Psoas muscle (tissue), 7 donors: ENCODE measurements at regions not wholly inside any gene's neighbourhood (a gene's known extent, or its start where the extent isn't known, plus 50 kb on each side); places are given as distances from the start of the nearest gene placed in this dataset.

Experiments used
- ATAC-seq, 4 donors: fragments of 200-7000 bp; cut with Tn5 transposase; one replicate each; pipeline ENCODE4 v1.9.1; 2020; ENCODE audit warnings: moderate library complexity in 3 of 4, mild to moderate bottlenecking in 2 of 4
- DNase-seq, 2 donors: peaks; one replicate each; pipeline ENCODE4 v3.0.0-alpha.2; 2020
- H3K27ac ChIP-seq: fragments of 200-600 bp; one replicate; pipeline ENCODE4 v1.8.0; 2022
- H3K27me3 ChIP-seq, 3 donors: fragments of 200-600 bp in 1 of 3; one replicate each; pipeline versions ENCODE4 v1.6.1 to v1.8.0; 2013 to 2022; ENCODE audit warnings: low read length in 2 of 3, mild to moderate bottlenecking in 2 of 3, moderate library complexity in 1 of 3; ENCODE audit not compliant: insufficient read depth in 3 of 3
- H3K36me3 ChIP-seq, 2 donors: fragments of 200-600 bp in 1 of 2; one replicate each; pipeline versions ENCODE4 v1.6.1 to v1.8.0; 2013 to 2022; ENCODE audit warnings: low read depth in 1 of 2, mild to moderate bottlenecking in 1 of 2, moderate library complexity in 1 of 2; ENCODE audit not compliant: insufficient read depth in 1 of 2
- H3K4me1 ChIP-seq: fragments of 200-600 bp; one replicate; pipeline ENCODE4 v1.8.0; 2022
- H3K4me3 ChIP-seq: fragments of 200-600 bp; one replicate; pipeline ENCODE4 v1.8.0; 2022; ENCODE audit warnings: mild to moderate bottlenecking
- H3K9me3 ChIP-seq: fragments of 200-600 bp; one replicate; pipeline ENCODE4 v1.8.0; 2022
- CTCF ChIP-seq: fragments of 200-600 bp; IDR thresholded peaks from one replicate; pipeline ENCODE4 v1.8.0; 2022; ENCODE audit warnings: antibody characterized with exemption
- WGBS, 3 donors: extraction: QIAGEN DNeasy Blood & Tissue Kit; methylation state at CpG; one replicate each; pipeline versions ENCODE4 v1.1.6 to v1.1.7; 2013; 5-methylcytosine and 5-hydroxymethylcytosine counted together
- intact Hi-C, 2 donors: fragments of 100-400 bp; cut with DNase I; formaldehyde crosslinking; loops; one replicate each; pipeline versions ENCODE4 v1.11.0 to v1.14.2; 2022
- donor health status: healthy with polysubstance abuse.
- donor health status: DM: no; HTN: no; CAD: no; lungs with moderate emphysema.
- donor health status: Bipolar disorder and iron deficiency.
- donor health status: healthy.
- donor health status: DM: yes; HTN: yes; CAD: no.
- donor health status: DM: no; HTN: no; CAD: no.
- donor health status: DM: yes; HTN: yes; CAD: no.

- no peaks in the 10 kb centered on the region for H3K27me3 ChIP-seq
- no peaks in the 10 kb centered on the region for H3K9me3 ChIP-seq
- TF ChIP-seq CTCF = no peak
- DNase-seq = no peak
- H3K36me3 ChIP-seq = no peaks in the 10 kb centered on the region
- no peak overlapping the region for H3K4me3 ChIP-seq
- no peak for ATAC-seq
- 65 to 75% (median 68%) methylated on average over 7 of the region's 7 CpGs for WGBS, 3 donors
- intact Hi-C loops = no loop called here
- H3K4me1 ChIP-seq = peaks cover 5% of the 10 kb centered on the region
- no peak overlapping the region for H3K27ac ChIP-seq
Observed at GRCh38 chr6:22028403-22029090, 268.3 kb downstream of the PRL start.

GRCh38 chr6:22029171-22029570 lies 267.7 kb downstream of the PRL start:
- Histone ChIP-seq H3K4me1 (peaks cover 5% of the 10 kb centered on the region), H3K27me3 (no peaks in the 10 kb centered on the region), H3K36me3 (no peaks in the 10 kb centered on the region), H3K27ac (no peak overlapping the region), H3K4me3 (no peak overlapping the region), H3K9me3 (no peaks in the 10 kb centered on the region)
- DNase-seq (no peak), ATAC-seq (no peak)
- TF ChIP-seq CTCF = no peak
- intact Hi-C loops = no loop called here
- 5 to 9% (median 8%) methylated on average over 2 of the region's 2 CpGs for WGBS, 3 donors

GRCh38 chr6:22030730-22031619 lies 265.9 kb downstream of the PRL start:
- TF ChIP-seq CTCF = no peak
- intact Hi-C loops = no loop called here
- 91 to 96% (median 93%) methylated on average over 6 of the region's 6 CpGs for WGBS, 3 donors

GRCh38 chr6:22035690-22036089 lies 261.1 kb downstream of the PRL start:
- intact Hi-C loops = no loop called here
- Histone ChIP-seq H3K4me3 (no peak overlapping the region), H3K9me3 (peaks cover 4% of the 10 kb centered on the region), H3K36me3 (no peaks in the 10 kb centered on the region), H3K4me1 (no peaks in the 10 kb centered on the region), H3K27ac (no peak overlapping the region), H3K27me3 (no peaks in the 10 kb centered on the region)
- DNase-seq (no peak), ATAC-seq (no peak)
- no peak for TF ChIP-seq CTCF
- 67 to 76% (median 74%) methylated on average over 4 of the region's 4 CpGs for WGBS, 3 donors

More at GRCh38 chr6:22030730-22031619, 265.9 kb downstream of the PRL start:
- no peak overlapping the region for H3K4me3 ChIP-seq
- no peak for DNase-seq
- H3K4me1 ChIP-seq = no peaks in the 10 kb centered on the region
- no peaks in the 10 kb centered on the region for H3K36me3 ChIP-seq
- H3K9me3 ChIP-seq = no peaks in the 10 kb centered on the region
- no peak overlapping the region for H3K27ac ChIP-seq
- ATAC-seq = no peak
- no peaks in the 10 kb centered on the region for H3K27me3 ChIP-seq
